ENCODE measurements at regions not wholly inside any gene's neighbourhood (a gene's known extent, or its start where the extent isn't known, plus 50 kb on each side); places are given as distances from the start of the nearest gene placed in this dataset.

- Histone ChIP-seq H3K36me3 (no peaks in the 10 kb centered on the region), H3K4me3 (no peak overlapping the region), H3K4me1 (ENCODE audit: control insufficient read depth in 1 of 2, low read depth in 2 of 2) (no peaks in the 10 kb centered on the region), H3K9me3 (no peaks in the 10 kb centered on the region), H3K27me3 (replicated peaks; ENCODE audit: insufficient read depth) (no peaks in the 10 kb centered on the region), H3K27ac (no peak overlapping the region)
- DNase-seq (ENCODE audit: low spot score) (no peak), ATAC-seq (ENCODE audit: insufficient number of reproducible peaks, low FRiP score, low read depth) (no peak)
- no peak for TF ChIP-seq CTCF (IDR thresholded peaks at IDR 0.05)
These were observed 79.6 kb upstream of the LAPTM4A start for GRCh38 chr2:20130821-20131645.

GRCh38 chr2:20130160-20130560 lies 78.7 kb upstream of the LAPTM4A start:
- ATAC-seq (ENCODE audit: insufficient number of reproducible peaks, low FRiP score, low read depth) (no peak), DNase-seq (ENCODE audit: low spot score) (no peak)
- Histone ChIP-seq H3K9me3 (no peaks in the 10 kb centered on the region), H3K36me3 (no peaks in the 10 kb centered on the region), H3K27ac (no peak overlapping the region), H3K4me3 (no peak overlapping the region), H3K4me1 (ENCODE audit: control insufficient read depth in 1 of 2, low read depth in 2 of 2) (no peaks in the 10 kb centered on the region), H3K27me3 (replicated peaks; ENCODE audit: insufficient read depth) (no peaks in the 10 kb centered on the region)
- TF ChIP-seq CTCF (IDR thresholded peaks at IDR 0.05), result no peak

GRCh38 chr2:20129331-20130159 lies 78.1 kb upstream of the LAPTM4A start:
- Histone ChIP-seq H3K4me1 (ENCODE audit: control insufficient read depth in 1 of 2, low read depth in 2 of 2) (no peaks in the 10 kb centered on the region), H3K27me3 (replicated peaks; ENCODE audit: insufficient read depth) (no peaks in the 10 kb centered on the region), H3K36me3 (no peaks in the 10 kb centered on the region), H3K9me3 (no peaks in the 10 kb centered on the region), H3K27ac (no peak overlapping the region), H3K4me3 (no peak overlapping the region)
- DNase-seq (ENCODE audit: low spot score) (no peak), ATAC-seq (ENCODE audit: insufficient number of reproducible peaks, low FRiP score, low read depth) (no peak)
- no peak for TF ChIP-seq CTCF (IDR thresholded peaks at IDR 0.05)

GRCh38 chr2:20128506-20129330 lies 77.3 kb upstream of the LAPTM4A start:
- DNase-seq (ENCODE audit: low spot score), result no peak
- no peak for TF ChIP-seq CTCF (IDR thresholded peaks at IDR 0.05)
- no peaks in the 10 kb centered on the region for H3K27me3 ChIP-seq (replicated peaks; ENCODE audit: insufficient read depth)

More at GRCh38 chr2:20128506-20129330, 77.3 kb upstream of the LAPTM4A start:
- Histone ChIP-seq H3K27ac (no peak overlapping the region), H3K9me3 (no peaks in the 10 kb centered on the region), H3K4me3 (no peak overlapping the region), H3K4me1 (ENCODE audit: control insufficient read depth in 1 of 2, low read depth in 2 of 2) (no peaks in the 10 kb centered on the region), H3K36me3 (no peaks in the 10 kb centered on the region)
- ATAC-seq (ENCODE audit: insufficient number of reproducible peaks, low FRiP score, low read depth), result no peak

Measured in thoracic aorta (tissue), 2 donors.